ENCODE measurements at regions not wholly inside any gene's neighbourhood (a gene's known extent, or its start where the extent isn't known, plus 50 kb on each side); places are given as distances from the start of the nearest gene placed in this dataset.

GRCh38 chr7:46201961-46202360, 280.9 kb upstream of the IGFBP3 start:
- no peak overlapping the region for H3K4me3 ChIP-seq
- TF ChIP-seq CTCF (IDR thresholded peaks at IDR 0.05) = no peak
- no peak for TF ChIP-seq EP300 (IDR thresholded peaks at IDR 0.05)
- no peak for TF ChIP-seq POLR2A (IDR thresholded peaks at IDR 0.05)
- H3K27me3 ChIP-seq = no peaks in the 10 kb centered on the region
- 95 to 99% methylated on average over 4 of the region's 4 CpGs for WGBS, 2 donors
- DNase-seq (ENCODE audit: low spot score in 2 of 2) = no peak
- no peaks in the 10 kb centered on the region for H3K9me3 ChIP-seq
- H3K4me1 ChIP-seq = no peaks in the 10 kb centered on the region
- H3K27ac ChIP-seq = no peak overlapping the region
- no peaks in the 10 kb centered on the region for H3K36me3 ChIP-seq

GRCh38 chr7:46198701-46199100, 277.6 kb upstream of the IGFBP3 start:
- Histone ChIP-seq H3K36me3 (no peaks in the 10 kb centered on the region), H3K27me3 (no peaks in the 10 kb centered on the region), H3K27ac (no peak overlapping the region), H3K4me3 (no peak overlapping the region), H3K9me3 (no peaks in the 10 kb centered on the region), H3K4me1 (no peaks in the 10 kb centered on the region)
- 77 to 78% methylated on average over 1 of the region's 1 CpG for WGBS, 2 donors
- no peak for TF ChIP-seq POLR2A (IDR thresholded peaks at IDR 0.05)
- no peak for TF ChIP-seq CTCF (IDR thresholded peaks at IDR 0.05)
- no peak for TF ChIP-seq EP300 (IDR thresholded peaks at IDR 0.05)
- DNase-seq (ENCODE audit: low spot score in 2 of 2) = no peak

- no peak overlapping the region for H3K4me3 ChIP-seq
- DNase-seq (ENCODE audit: low spot score in 2 of 2) = no peak
- no peaks in the 10 kb centered on the region for H3K27me3 ChIP-seq
- no peak for TF ChIP-seq CTCF (IDR thresholded peaks at IDR 0.05)
- TF ChIP-seq EP300 (IDR thresholded peaks at IDR 0.05) = no peak
- TF ChIP-seq POLR2A (IDR thresholded peaks at IDR 0.05) = no peak
- no peaks in the 10 kb centered on the region for H3K36me3 ChIP-seq
- H3K27ac ChIP-seq = no peak overlapping the region
- H3K4me1 ChIP-seq = no peaks in the 10 kb centered on the region
- WGBS, 2 donors = 57 to 79% methylated on average over 7 of the region's 7 CpGs
- no peaks in the 10 kb centered on the region for H3K9me3 ChIP-seq
These were observed 276.9 kb upstream of the IGFBP3 start for GRCh38 chr7:46197785-46198540.

- H3K4me3 ChIP-seq = no peak overlapping the region
- DNase-seq (ENCODE audit: low spot score in 2 of 2) = no peak
- H3K36me3 ChIP-seq = no peaks in the 10 kb centered on the region
- 71 to 86% methylated on average over 3 of the region's 3 CpGs for WGBS, 2 donors
- no peaks in the 10 kb centered on the region for H3K27me3 ChIP-seq
- no peaks in the 10 kb centered on the region for H3K4me1 ChIP-seq
- TF ChIP-seq POLR2A (IDR thresholded peaks at IDR 0.05) (no peak), EP300 (IDR thresholded peaks at IDR 0.05) (no peak), CTCF (IDR thresholded peaks at IDR 0.05) (no peak)
- H3K27ac ChIP-seq = no peak overlapping the region
- no peaks in the 10 kb centered on the region for H3K9me3 ChIP-seq
These were observed 274.9 kb upstream of the IGFBP3 start for GRCh38 chr7:46195934-46196333.

- H3K27me3 ChIP-seq = no peaks in the 10 kb centered on the region
- no peak overlapping the region for H3K4me3 ChIP-seq
- no peaks in the 10 kb centered on the region for H3K9me3 ChIP-seq
- DNase-seq (ENCODE audit: low spot score in 2 of 2) = no peak
- WGBS, 2 donors = 55 to 68% methylated on average over 3 of the region's 3 CpGs
- H3K36me3 ChIP-seq = no peaks in the 10 kb centered on the region
- no peaks in the 10 kb centered on the region for H3K4me1 ChIP-seq
- H3K27ac ChIP-seq = no peak overlapping the region
- TF ChIP-seq EP300 (IDR thresholded peaks at IDR 0.05) (no peak), CTCF (IDR thresholded peaks at IDR 0.05) (no peak), POLR2A (IDR thresholded peaks at IDR 0.05) (no peak)
These were observed 271.2 kb upstream of the IGFBP3 start for GRCh38 chr7:46192271-46192670.
